Spleen (tissue), 7 donors: ENCODE measurements at regions not wholly inside any gene's neighbourhood (a gene's known extent, or its start where the extent isn't known, plus 50 kb on each side); places are given as distances from the start of the nearest gene placed in this dataset.

Experiments used
- CTCF ChIP-seq, 11 experiments: fragments of 200-600 bp in 7 of 11; fragments of 450-650 bp in 4 of 11; sonication (generic) in 4 of 11; IDR thresholded peaks in 8 of 11; conservative IDR thresholded peaks in 3 of 11; 1 replicate in 7 of 11; 2 replicates in 4 of 11; pipeline versions ENCODE4 v1.4.0 to v1.8.0; 2016 to 2021; ENCODE audit warnings: antibody characterized with exemption in 11 of 11, inconsistent platforms in 4 of 11, mild to moderate bottlenecking in 1 of 11
- POLR2A ChIP-seq, 3 donors: fragments of 450-650 bp; IDR thresholded peaks; one replicate each; pipeline ENCODE4 v1.5.1; 2017; ENCODE audit warnings: antibody characterized with exemption in 3 of 3, mild to moderate bottlenecking in 1 of 3
- POLR2AphosphoS5 ChIP-seq, 3 donors: sonication (generic); formaldehyde crosslinking; IDR thresholded peaks; one replicate each; pipeline ENCODE4 v1.5.1; 2017; ENCODE audit warnings: antibody characterized with exemption in 3 of 3
- donor health status: DM: no; HTN: no; CAD: no; lungs with moderate emphysema.
- donor health status: DM: no; HTN: no; CAD: no.
- donor health status: DM: no; HTN: no; CAD: no.

- TF ChIP-seq POLR2A (IDR thresholded peaks at IDR 0.05) (no peak), CTCF (IDR thresholded peaks at IDR 0.05 in 8 of 11, conservative IDR thresholded peaks at IDR 0.05 in 3 of 11) (no peak), POLR2AphosphoS5 (IDR thresholded peaks at IDR 0.05) (no peak)
Measured at GRCh38 chr6:14339711-14340584, 222.4 kb downstream of the CD83 start.
